ENCODE measurements at regions not wholly inside any gene's neighbourhood (a gene's known extent, or its start where the extent isn't known, plus 50 kb on each side); places are given as distances from the start of the nearest gene placed in this dataset.

- TF ChIP-seq POLR2A (IDR thresholded peaks at IDR 0.05; ENCODE audit: low read length): no peak
- TF ChIP-seq GATA1 (IDR thresholded peaks at IDR 0.05; ENCODE audit: low read depth, low read length): no peak
These were observed 178.2 kb downstream of the SUCLG1 start for GRCh38 chr2:84280873-84281272.
